ENCODE measurements at regions not wholly inside any gene's neighbourhood (a gene's known extent, or its start where the extent isn't known, plus 50 kb on each side); places are given as distances from the start of the nearest gene placed in this dataset.

DNA sequence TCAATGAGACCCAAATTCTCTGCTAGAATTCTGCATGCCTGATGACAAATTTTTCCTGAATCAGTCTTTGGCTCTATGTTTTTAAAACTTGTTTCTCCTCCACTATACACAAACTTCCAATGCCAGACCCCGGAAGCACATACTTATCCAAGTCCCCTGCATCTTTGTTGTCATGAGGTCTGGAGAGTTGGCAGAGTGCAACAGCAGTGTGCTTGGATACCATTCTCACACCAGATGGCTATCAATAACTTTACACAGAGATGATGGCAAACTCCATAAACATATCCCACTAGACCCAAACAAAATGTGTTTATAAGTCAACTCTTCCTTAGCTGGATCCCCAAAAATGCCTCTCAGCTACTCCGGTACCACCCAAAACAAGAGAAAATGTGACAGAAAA is 337.7 kb upstream of the TRPC7 start:
- no peak for TF ChIP-seq FOXP2 (optimal IDR thresholded peaks at IDR 0.05; ENCODE audit: borderline replicate concordance, extremely low read depth, extremely low read length, insufficient read depth)
- TF ChIP-seq, protein P1, sequence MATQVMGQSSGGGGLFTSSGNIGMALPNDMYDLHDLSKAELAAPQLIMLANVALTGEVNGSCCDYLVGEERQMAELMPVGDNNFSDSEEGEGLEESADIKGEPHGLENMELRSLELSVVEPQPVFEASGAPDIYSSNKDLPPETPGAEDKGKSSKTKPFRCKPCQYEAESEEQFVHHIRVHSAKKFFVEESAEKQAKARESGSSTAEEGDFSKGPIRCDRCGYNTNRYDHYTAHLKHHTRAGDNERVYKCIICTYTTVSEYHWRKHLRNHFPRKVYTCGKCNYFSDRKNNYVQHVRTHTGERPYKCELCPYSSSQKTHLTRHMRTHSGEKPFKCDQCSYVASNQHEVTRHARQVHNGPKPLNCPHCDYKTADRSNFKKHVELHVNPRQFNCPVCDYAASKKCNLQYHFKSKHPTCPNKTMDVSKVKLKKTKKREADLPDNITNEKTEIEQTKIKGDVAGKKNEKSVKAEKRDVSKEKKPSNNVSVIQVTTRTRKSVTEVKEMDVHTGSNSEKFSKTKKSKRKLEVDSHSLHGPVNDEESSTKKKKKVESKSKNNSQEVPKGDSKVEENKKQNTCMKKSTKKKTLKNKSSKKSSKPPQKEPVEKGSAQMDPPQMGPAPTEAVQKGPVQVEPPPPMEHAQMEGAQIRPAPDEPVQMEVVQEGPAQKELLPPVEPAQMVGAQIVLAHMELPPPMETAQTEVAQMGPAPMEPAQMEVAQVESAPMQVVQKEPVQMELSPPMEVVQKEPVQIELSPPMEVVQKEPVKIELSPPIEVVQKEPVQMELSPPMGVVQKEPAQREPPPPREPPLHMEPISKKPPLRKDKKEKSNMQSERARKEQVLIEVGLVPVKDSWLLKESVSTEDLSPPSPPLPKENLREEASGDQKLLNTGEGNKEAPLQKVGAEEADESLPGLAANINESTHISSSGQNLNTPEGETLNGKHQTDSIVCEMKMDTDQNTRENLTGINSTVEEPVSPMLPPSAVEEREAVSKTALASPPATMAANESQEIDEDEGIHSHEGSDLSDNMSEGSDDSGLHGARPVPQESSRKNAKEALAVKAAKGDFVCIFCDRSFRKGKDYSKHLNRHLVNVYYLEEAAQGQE (IDR thresholded peaks at IDR 0.05; ENCODE audit: insufficient read depth in 1 of 2, low read depth in 2 of 2, low read length in 2 of 2) = no peak
- TF ChIP-seq SIN3A (IDR thresholded peaks at IDR 0.05; ENCODE audit: borderline replicate concordance, insufficient read depth, low read length) = no peak
- TF ChIP-seq TAF1 (IDR thresholded peaks at IDR 0.05; ENCODE audit: borderline replicate concordance, insufficient read depth, low read length) = no peak
- no peak for TF ChIP-seq POLR2AphosphoS5 (IDR thresholded peaks at IDR 0.05; ENCODE audit: low read depth, low read length)

DNA sequence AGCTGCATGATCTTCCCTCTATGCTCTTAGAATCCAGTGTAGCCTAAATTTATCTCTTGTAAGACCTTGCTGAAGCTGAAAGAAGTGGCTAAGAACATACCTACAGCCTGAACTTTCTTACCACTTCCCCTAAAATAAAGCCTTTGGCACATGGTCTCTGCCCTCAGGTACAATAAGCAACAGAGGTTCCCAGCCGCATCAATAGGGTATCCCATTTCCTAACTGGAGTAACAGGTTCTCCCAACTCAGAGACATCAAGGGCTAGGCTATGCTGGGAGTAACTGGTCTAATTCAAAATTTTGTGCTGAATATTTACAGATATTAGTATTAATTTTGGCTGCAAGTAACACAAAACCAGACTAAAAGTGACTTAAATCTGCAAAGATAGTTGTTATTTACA is 335.8 kb upstream of the TRPC7 start:
- TF ChIP-seq TAF1 (IDR thresholded peaks at IDR 0.05; ENCODE audit: borderline replicate concordance, insufficient read depth, low read length) = no peak
- TF ChIP-seq, protein P1 (IDR thresholded peaks at IDR 0.05; ENCODE audit: insufficient read depth in 1 of 2, low read depth in 2 of 2, low read length in 2 of 2) = no peak
- TF ChIP-seq POLR2AphosphoS5 (IDR thresholded peaks at IDR 0.05; ENCODE audit: low read depth, low read length) = no peak
- TF ChIP-seq SIN3A (IDR thresholded peaks at IDR 0.05; ENCODE audit: borderline replicate concordance, insufficient read depth, low read length) = no peak
- no peak for TF ChIP-seq FOXP2 (optimal IDR thresholded peaks at IDR 0.05; ENCODE audit: borderline replicate concordance, extremely low read depth, extremely low read length, insufficient read depth)

DNA sequence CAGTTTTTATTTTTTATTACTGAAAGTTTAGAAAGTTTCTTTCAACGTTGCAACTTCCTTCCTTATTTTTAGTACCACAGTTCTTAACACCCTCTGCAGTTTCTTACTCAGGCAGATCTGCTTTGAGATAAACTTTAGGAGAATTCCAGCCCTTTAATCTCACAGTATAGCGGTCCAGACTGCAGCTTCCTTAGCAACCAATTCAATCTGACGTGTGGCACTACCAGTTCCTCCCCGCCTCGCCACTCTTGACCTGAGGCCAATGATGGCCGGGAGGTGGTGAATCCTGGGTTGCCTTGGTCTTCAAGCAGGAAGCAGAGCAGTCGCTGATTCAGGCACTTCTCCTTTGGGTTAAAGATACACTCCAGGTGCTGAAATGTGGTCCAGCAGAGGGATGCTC is 334.3 kb upstream of the TRPC7 start:
- TF ChIP-seq, protein P1 (IDR thresholded peaks at IDR 0.05; ENCODE audit: insufficient read depth in 1 of 2, low read depth in 2 of 2, low read length in 2 of 2) = no peak
- TF ChIP-seq SIN3A (IDR thresholded peaks at IDR 0.05; ENCODE audit: borderline replicate concordance, insufficient read depth, low read length) (no peak), POLR2AphosphoS5 (IDR thresholded peaks at IDR 0.05; ENCODE audit: low read depth, low read length) (no peak), FOXP2 (optimal IDR thresholded peaks at IDR 0.05; ENCODE audit: borderline replicate concordance, extremely low read depth, extremely low read length, insufficient read depth) (no peak), TAF1 (IDR thresholded peaks at IDR 0.05; ENCODE audit: borderline replicate concordance, insufficient read depth, low read length) (no peak)

DNA sequence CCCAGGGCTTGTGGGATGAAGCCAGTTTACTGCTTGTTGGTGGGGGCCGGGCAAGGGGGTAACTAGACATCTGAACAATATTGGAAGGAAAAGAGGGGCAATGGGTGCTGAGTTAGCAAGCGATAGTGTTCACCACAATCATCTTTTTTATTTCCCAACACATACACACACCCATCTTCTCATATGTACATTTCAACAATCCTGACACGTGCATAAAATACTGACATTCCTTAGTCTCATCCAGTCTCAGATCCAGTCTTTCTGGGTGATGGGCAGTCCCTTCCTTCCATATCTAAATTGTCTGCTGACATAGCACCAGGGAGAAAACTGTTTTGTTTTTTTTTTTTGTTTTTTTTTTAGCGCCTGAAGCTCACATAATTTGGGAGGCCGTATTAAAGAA is 333.6 kb upstream of the TRPC7 start:
- TF ChIP-seq SIN3A (IDR thresholded peaks at IDR 0.05; ENCODE audit: borderline replicate concordance, insufficient read depth, low read length) (no peak), TAF1 (IDR thresholded peaks at IDR 0.05; ENCODE audit: borderline replicate concordance, insufficient read depth, low read length) (no peak), POLR2AphosphoS5 (IDR thresholded peaks at IDR 0.05; ENCODE audit: low read depth, low read length) (no peak)
- TF ChIP-seq, protein P1 (IDR thresholded peaks at IDR 0.05; ENCODE audit: insufficient read depth in 1 of 2, low read depth in 2 of 2, low read length in 2 of 2) = no peak

DNA sequence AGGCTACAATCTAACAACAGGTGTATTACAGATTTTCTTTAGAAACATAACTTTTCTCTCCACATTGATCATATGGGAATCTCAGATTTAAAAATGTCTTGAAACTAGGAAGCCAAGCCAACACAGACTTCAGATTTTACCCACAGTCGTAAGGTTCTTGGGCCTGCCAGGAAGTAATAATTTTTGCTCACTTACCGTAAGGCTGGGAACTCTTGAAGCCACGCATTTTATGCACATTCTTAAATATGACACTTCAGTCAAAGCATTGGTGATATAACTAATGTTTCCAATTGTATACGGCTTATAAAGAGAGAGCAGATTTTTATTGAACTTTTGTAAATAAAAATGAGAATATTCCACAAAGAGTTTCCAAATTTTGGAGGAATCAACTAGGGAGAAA is 328.9 kb upstream of the TRPC7 start:
- TF ChIP-seq TAF1 (IDR thresholded peaks at IDR 0.05; ENCODE audit: borderline replicate concordance, insufficient read depth, low read length) (no peak), SIN3A (IDR thresholded peaks at IDR 0.05; ENCODE audit: borderline replicate concordance, insufficient read depth, low read length) (no peak), POLR2AphosphoS5 (IDR thresholded peaks at IDR 0.05; ENCODE audit: low read depth, low read length) (no peak), FOXP2 (optimal IDR thresholded peaks at IDR 0.05; ENCODE audit: borderline replicate concordance, extremely low read depth, extremely low read length, insufficient read depth) (no peak)
- TF ChIP-seq, protein P1 (IDR thresholded peaks at IDR 0.05; ENCODE audit: insufficient read depth in 1 of 2, low read depth in 2 of 2, low read length in 2 of 2) = no peak
